ENCODE measurements at regions not wholly inside any gene's neighbourhood (a gene's known extent, or its start where the extent isn't known, plus 50 kb on each side); places are given as distances from the start of the nearest gene placed in this dataset.

- Histone ChIP-seq H3K27me3 (ENCODE audit: insufficient read depth, low read depth) (no peaks in the 10 kb centered on the region), H3K9me2 (ENCODE audit: insufficient read depth) (no peaks in the 10 kb centered on the region), H3K4me3 (no peak overlapping the region), H3K79me2 (ENCODE audit: low read depth) (no peaks in the 10 kb centered on the region), H3K9me3 (ENCODE audit: insufficient read depth, low read depth) (no peaks in the 10 kb centered on the region), H2AFZ (no peak overlapping the region), H3K27ac (no peak overlapping the region), H3K36me3 (ENCODE audit: low read depth) (no peaks in the 10 kb centered on the region), H3K4me1 (replicated peaks; ENCODE audit: insufficient read depth) (peaks cover 30% of the 10 kb centered on the region), H4K20me1 (ENCODE audit: insufficient read depth) (0 out of 2 replicates have a peak, but pooled peaks cover 4% of the 10 kb centered on the region), H3F3A (ENCODE audit: insufficient read depth, low read depth) (peaks cover 21% of the 10 kb centered on the region), H3K4me2 (peak overlapping the region; percentile 57)
- no TSS peak for BruUV-seq (replicated peaks)
- intact Hi-C loops (cut with micrococcal nuclease; ENCODE audit: unreplicated experiment): loop anchor here (2.0 kb wide), 1 partner anchor 54 kb away; no protein-coding TSS in a partner anchor
- POLR2A ChIA-PET (ENCODE audit: unreplicated experiment): no interaction called here
- no peak for TF ChIP-seq CTCF (conservative IDR thresholded peaks at IDR 0.05)
- TF ChIP-seq EZH2 (IDR thresholded peaks at IDR 0.05; ENCODE audit: low read depth): no peak
- CTCF ChIA-PET: no interaction called here
- DNase-seq: no peak
These were observed 116.7 kb downstream of the BEGAIN start for GRCh38 chr14:100470523-100470897.

GRCh38 chr14:100471441-100472093 lies 115.7 kb downstream of the BEGAIN start:
- no peak overlapping the region for H2AFZ ChIP-seq
- DNase-seq: peak; percentile 49 to 85
- 0 out of 2 replicates have a peak, but pooled peaks cover 4% of the 10 kb centered on the region for H4K20me1 ChIP-seq (ENCODE audit: insufficient read depth)
- TF ChIP-seq EZH2 (IDR thresholded peaks at IDR 0.05; ENCODE audit: low read depth) (no peak), CTCF (conservative IDR thresholded peaks at IDR 0.05) (no peak)
- H3K36me3 ChIP-seq (ENCODE audit: low read depth): no peaks in the 10 kb centered on the region
- H3K4me1 ChIP-seq (replicated peaks; ENCODE audit: insufficient read depth): peaks cover 37% of the 10 kb centered on the region
- no peaks in the 10 kb centered on the region for H3K9me2 ChIP-seq (ENCODE audit: insufficient read depth)
- H3K79me2 ChIP-seq (ENCODE audit: low read depth): no peaks in the 10 kb centered on the region
- intact Hi-C loops (cut with micrococcal nuclease; ENCODE audit: unreplicated experiment): loop anchor here (2.0 kb wide), 1 partner anchor 55 kb away; no protein-coding TSS in a partner anchor
- BruUV-seq (replicated peaks): no TSS peak
- H3F3A ChIP-seq (ENCODE audit: insufficient read depth, low read depth): peaks cover 29% of the 10 kb centered on the region
- peak overlapping the region; percentile 57 for H3K4me2 ChIP-seq
- H3K27me3 ChIP-seq (ENCODE audit: insufficient read depth, low read depth): no peaks in the 10 kb centered on the region
- H3K27ac ChIP-seq: peak overlapping the region; percentile 63
- ChIA-PET CTCF (no interaction called here), POLR2A (ENCODE audit: unreplicated experiment) (no interaction called here)
- no peaks in the 10 kb centered on the region for H3K9me3 ChIP-seq (ENCODE audit: insufficient read depth, low read depth)
- no peak overlapping the region for H3K4me3 ChIP-seq

GRCh38 chr14:100472094-100472455 lies 115.1 kb downstream of the BEGAIN start:
- no TSS peak for BruUV-seq (replicated peaks)
- H3K4me1 ChIP-seq (replicated peaks; ENCODE audit: insufficient read depth): peaks cover 42% of the 10 kb centered on the region
- POLR2A ChIA-PET (ENCODE audit: unreplicated experiment): no interaction called here
- H3K27ac ChIP-seq: peak overlapping the region; percentile 63; the same call in 1 of the 2 replicates
- H3K9me3 ChIP-seq (ENCODE audit: insufficient read depth, low read depth): no peaks in the 10 kb centered on the region
- H3K27me3 ChIP-seq (ENCODE audit: insufficient read depth, low read depth): no peaks in the 10 kb centered on the region
- CTCF ChIA-PET: no interaction called here
- no peaks in the 10 kb centered on the region for H3K9me2 ChIP-seq (ENCODE audit: insufficient read depth)
- no peak for DNase-seq
- intact Hi-C loops (cut with micrococcal nuclease; ENCODE audit: unreplicated experiment): no loop called here
- TF ChIP-seq CTCF (conservative IDR thresholded peaks at IDR 0.05): no peak
- no peak for TF ChIP-seq EZH2 (IDR thresholded peaks at IDR 0.05; ENCODE audit: low read depth)
- peaks cover 34% of the 10 kb centered on the region for H3F3A ChIP-seq (ENCODE audit: insufficient read depth, low read depth)
- H3K4me3 ChIP-seq: no peak overlapping the region
- no peak overlapping the region for H2AFZ ChIP-seq
- H3K79me2 ChIP-seq (ENCODE audit: low read depth): no peaks in the 10 kb centered on the region
- H4K20me1 ChIP-seq (ENCODE audit: insufficient read depth): 0 out of 2 replicates have a peak, but pooled peaks cover 4% of the 10 kb centered on the region
- peak overlapping the region; percentile 51 for H3K4me2 ChIP-seq
- no peaks in the 10 kb centered on the region for H3K36me3 ChIP-seq (ENCODE audit: low read depth)
